Pancreas (tissue), 10 donors: ENCODE measurements at regions not wholly inside any gene's neighbourhood (a gene's known extent, or its start where the extent isn't known, plus 50 kb on each side); places are given as distances from the start of the nearest gene placed in this dataset.

Experiments
- ATAC-seq, 4 donors: fragments of 200-7000 bp; cut with Tn5 transposase; one replicate each; pipeline versions ENCODE4 v1.8.0 to v1.9.1; 2020; ENCODE audit warnings: mild to moderate bottlenecking in 4 of 4, moderate library complexity in 4 of 4
- DNase-seq, 6 donors: peaks; one replicate each; pipeline ENCODE4 v3.0.0-alpha.2; 2020
- FAIRE-seq: peaks from 2 replicates; lab custom pipeline; 2012; peaks lifted over from hg19 to GRCh38; lab: Jason Lieb, UNC
- H3K27ac ChIP-seq, 4 donors: fragments of 200-600 bp; sonication (generic); 1 replicate in 3 of 4; 2 replicates in 1 of 4; pipeline versions ENCODE4 v1.5.0 to v1.8.0; 2020
- H3K27me3 ChIP-seq, 4 donors: fragments of 200-600 bp; one replicate each; pipeline ENCODE4 v1.8.0; 2021
- H3K36me3 ChIP-seq, 3 donors: fragments of 200-600 bp; sonication (generic) in 1 of 3; one replicate each; pipeline versions ENCODE4 v1.5.0 to v1.8.0; 2020 to 2021
- H3K4me1 ChIP-seq, 3 donors: fragments of 200-600 bp; one replicate each; pipeline ENCODE4 v1.8.0; 2021
- H3K4me3 ChIP-seq, 4 donors: fragments of 200-600 bp; sonication (generic) in 2 of 4; one replicate each; pipeline versions ENCODE4 v1.5.0 to v1.8.0; 2020 to 2021
- H3K9me3 ChIP-seq, 4 donors: fragments of 200-600 bp; one replicate each; pipeline ENCODE4 v1.8.0; 2021
- WGBS, 2 donors: extraction: QIAGEN DNeasy Blood & Tissue Kit; methylation state at CpG; one replicate each; pipeline ENCODE4 v1.1.7; 2013; 5-methylcytosine and 5-hydroxymethylcytosine counted together
- intact Hi-C, 3 donors: fragments of 100-400 bp; cut with DNase I; formaldehyde crosslinking; loops; one replicate each; pipeline versions ENCODE4 v1.11.1 to v1.14.2; 2022
- TF ChIP-seq, protein P1 (sequence below), 4 donors: fragments of 200-600 bp; sonication (generic) in 3 of 4; IDR thresholded peaks; one replicate each; pipeline versions ENCODE4 v1.5.0 to v1.8.0; 2021; ENCODE audit warnings: antibody characterized with exemption in 4 of 4
- donor health status: healthy with polysubstance abuse.
- donor health status: DM: no; HTN: no; CAD: no; lungs with moderate emphysema.
- donor health status: DM: no; HTN: no; CAD: no.
- donor health status: control.
- donor health status: control.
- donor health status: Bipolar disorder and iron deficiency.
- donor health status: DM: yes; HTN: yes; CAD: no.
- donor health status: DM: no; HTN: no; CAD: no.
- donor health status: DM: no; HTN: no; CAD: no.
- donor health status: DM: yes; HTN: yes; CAD: no.

- Histone ChIP-seq H3K4me1 (no peaks in the 10 kb centered on the region), H3K27me3 (no peaks in the 10 kb centered on the region), H3K9me3 (no peaks in the 10 kb centered on the region), H3K27ac (no peak overlapping the region), H3K4me3 (no peak overlapping the region), H3K36me3 (no peaks in the 10 kb centered on the region)
- 63 to 68% methylated on average over 5 of the region's 5 CpGs for WGBS, 2 donors
- intact Hi-C loops: loop anchor here in 2 of 3 donors (5.0 to 10.0 kb wide), 4 partner anchors 150 to 253 kb away; no protein-coding TSS in a partner anchor
- DNase-seq: no peak
- FAIRE-seq: no peak
- TF ChIP-seq, protein P1, sequence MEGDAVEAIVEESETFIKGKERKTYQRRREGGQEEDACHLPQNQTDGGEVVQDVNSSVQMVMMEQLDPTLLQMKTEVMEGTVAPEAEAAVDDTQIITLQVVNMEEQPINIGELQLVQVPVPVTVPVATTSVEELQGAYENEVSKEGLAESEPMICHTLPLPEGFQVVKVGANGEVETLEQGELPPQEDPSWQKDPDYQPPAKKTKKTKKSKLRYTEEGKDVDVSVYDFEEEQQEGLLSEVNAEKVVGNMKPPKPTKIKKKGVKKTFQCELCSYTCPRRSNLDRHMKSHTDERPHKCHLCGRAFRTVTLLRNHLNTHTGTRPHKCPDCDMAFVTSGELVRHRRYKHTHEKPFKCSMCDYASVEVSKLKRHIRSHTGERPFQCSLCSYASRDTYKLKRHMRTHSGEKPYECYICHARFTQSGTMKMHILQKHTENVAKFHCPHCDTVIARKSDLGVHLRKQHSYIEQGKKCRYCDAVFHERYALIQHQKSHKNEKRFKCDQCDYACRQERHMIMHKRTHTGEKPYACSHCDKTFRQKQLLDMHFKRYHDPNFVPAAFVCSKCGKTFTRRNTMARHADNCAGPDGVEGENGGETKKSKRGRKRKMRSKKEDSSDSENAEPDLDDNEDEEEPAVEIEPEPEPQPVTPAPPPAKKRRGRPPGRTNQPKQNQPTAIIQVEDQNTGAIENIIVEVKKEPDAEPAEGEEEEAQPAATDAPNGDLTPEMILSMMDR (IDR thresholded peaks at IDR 0.05): no peak
- ATAC-seq: no peak
Observed at GRCh38 chr9:109904666-109905065, 124.7 kb downstream of the PALM2AKAP2 start.

- H3K9me3 ChIP-seq: no peaks in the 10 kb centered on the region
- no peaks in the 10 kb centered on the region for H3K27me3 ChIP-seq
- no peaks in the 10 kb centered on the region for H3K4me1 ChIP-seq
- H3K27ac ChIP-seq: no peak overlapping the region
- WGBS, 2 donors: 79 to 87% methylated on average over 9 of the region's 9 CpGs
- DNase-seq (no peak), ATAC-seq (no peak), FAIRE-seq (no peak)
- TF ChIP-seq, protein P1 (IDR thresholded peaks at IDR 0.05): no peak
- intact Hi-C loops: loop anchor here in 2 of 3 donors (5.0 to 10.0 kb wide), 3 partner anchors 149 to 247 kb away; no protein-coding TSS in a partner anchor
- no peak overlapping the region for H3K4me3 ChIP-seq
- no peaks in the 10 kb centered on the region for H3K36me3 ChIP-seq
Observed at GRCh38 chr9:109905472-109905871, 125.5 kb downstream of the PALM2AKAP2 start.

DNA sequence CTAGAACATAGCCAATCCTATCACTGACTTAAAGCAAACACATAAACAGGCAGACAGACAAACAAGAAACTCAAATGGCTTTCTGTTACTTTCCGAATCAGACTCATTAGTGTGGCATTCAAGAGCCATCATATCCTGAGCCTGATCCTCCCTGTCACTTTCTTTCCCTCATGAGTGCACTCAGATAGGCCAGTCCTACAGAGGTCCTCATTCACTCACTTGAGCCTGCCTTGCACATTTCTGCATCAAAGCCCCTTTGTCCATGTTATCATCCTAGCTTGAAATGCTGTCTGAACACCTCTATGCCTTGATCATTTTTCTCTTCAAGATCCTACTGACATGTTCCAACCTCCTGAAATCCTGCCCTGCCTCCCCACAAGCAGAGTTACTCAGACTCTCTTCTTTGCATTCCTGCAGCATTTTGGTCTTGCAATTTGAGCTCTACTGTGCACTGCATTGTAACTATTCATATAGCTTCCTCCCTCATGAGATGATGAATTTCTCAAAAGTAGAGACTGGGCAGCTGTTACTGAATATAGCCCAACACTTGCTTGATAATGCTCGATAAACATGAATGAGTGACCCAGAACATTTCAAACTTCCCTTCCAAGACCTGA is 126.9 kb downstream of the PALM2AKAP2 start:
- ATAC-seq (no peak), DNase-seq (no peak), FAIRE-seq (no peak)
- Histone ChIP-seq H3K9me3 (no peaks in the 10 kb centered on the region), H3K4me3 (no peak overlapping the region), H3K27ac (no peak overlapping the region), H3K36me3 (no peaks in the 10 kb centered on the region), H3K27me3 (no peaks in the 10 kb centered on the region), H3K4me1 (no peaks in the 10 kb centered on the region)
- TF ChIP-seq, protein P1 (IDR thresholded peaks at IDR 0.05): no peak
- intact Hi-C loops: loop anchor here in 2 of 3 donors (5.0 to 10.0 kb wide), 3 partner anchors 148 to 245 kb away; no protein-coding TSS in a partner anchor
- 64 to 69% methylated on average over 2 of the region's 2 CpGs for WGBS, 2 donors

DNA sequence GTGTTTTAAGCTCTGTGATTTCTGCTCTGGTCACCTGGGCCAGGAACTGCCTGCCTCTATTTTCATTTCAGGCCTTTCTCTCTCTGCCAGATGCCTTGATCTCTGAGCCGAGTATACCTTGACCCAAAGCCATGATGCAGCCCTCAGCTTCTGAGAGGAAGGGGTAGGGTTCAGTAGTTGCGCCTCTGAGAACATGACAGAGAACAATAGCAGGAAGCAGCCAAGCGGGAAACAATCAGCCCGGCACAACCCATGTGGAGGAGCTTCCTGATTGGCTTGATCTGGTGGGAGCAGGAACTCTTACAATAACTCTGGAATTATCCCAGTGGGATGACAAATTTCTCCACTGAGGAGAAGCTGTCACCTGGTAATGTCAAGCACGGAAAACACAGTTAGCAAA is 127.4 kb downstream of the PALM2AKAP2 start:
- Histone ChIP-seq H3K27me3 (no peaks in the 10 kb centered on the region), H3K4me1 (no peaks in the 10 kb centered on the region), H3K9me3 (no peaks in the 10 kb centered on the region), H3K36me3 (no peaks in the 10 kb centered on the region), H3K4me3 (no peak overlapping the region), H3K27ac (no peak overlapping the region)
- intact Hi-C loops: loop anchor here in 2 of 3 donors (5.0 to 10.0 kb wide), 3 partner anchors 147 to 245 kb away; no protein-coding TSS in a partner anchor
- TF ChIP-seq, protein P1 (IDR thresholded peaks at IDR 0.05): no peak
- 74 to 77% methylated on average over 5 of the region's 5 CpGs for WGBS, 2 donors
- DNase-seq (no peak), ATAC-seq (no peak), FAIRE-seq (no peak)
